Activated naive CD4-positive, alpha-beta T cell treated with anti-CD3 and anti-CD28 coated beads, Interleukin-2, amount 50 U/mL, for 16 hours (primary cell): ENCODE measurements at regions not wholly inside any gene's neighbourhood (a gene's known extent, or its start where the extent isn't known, plus 50 kb on each side); places are given as distances from the start of the nearest gene placed in this dataset.
"Not testable (repeated sequence)": the region's sequence is repeated elsewhere in the genome, so short reads cannot be mapped to it uniquely, and the experiment has no call there.

ENCODE experiments used
- DNase-seq: peaks from one replicate; pipeline ENCODE4 v3.0.0-alpha.2; 2020

DNA sequence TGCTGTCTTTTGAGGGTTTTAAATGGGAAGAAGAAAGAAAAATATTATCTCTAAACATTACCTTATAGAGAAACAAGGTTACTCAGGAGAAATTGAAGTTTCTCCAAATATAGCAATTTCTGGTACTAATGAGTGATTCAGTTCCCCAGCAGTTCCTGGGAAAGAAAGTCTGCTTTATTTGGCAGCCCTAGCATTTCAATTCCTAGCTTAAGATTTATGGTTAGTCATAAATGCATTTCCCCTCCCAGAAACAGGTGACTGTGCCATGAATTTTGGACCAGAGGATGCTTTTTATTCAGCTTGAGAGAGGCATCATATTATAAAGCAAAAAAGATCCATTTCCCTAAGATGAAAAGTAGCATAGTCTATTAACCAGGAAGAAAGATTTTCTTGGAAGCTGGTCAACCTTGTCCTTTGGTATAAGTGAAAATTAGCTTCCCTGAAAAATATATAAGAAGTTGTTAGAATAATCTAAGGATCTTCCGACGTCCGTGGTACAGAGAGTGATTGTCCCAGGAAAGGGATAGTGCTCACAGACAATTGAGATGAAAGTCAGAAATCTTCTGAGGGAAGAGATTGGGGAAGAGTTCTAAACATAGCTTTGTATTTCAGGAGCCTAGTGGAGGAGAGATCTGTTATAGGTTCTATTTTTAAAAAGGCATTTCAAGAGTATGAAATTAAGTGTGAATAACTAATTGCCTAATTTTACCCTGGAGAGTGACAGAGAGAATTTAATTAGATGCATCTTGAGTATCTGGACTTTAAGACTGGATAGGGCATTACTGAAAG, 164.9 kb downstream of the ESM1 start:
- DNase-seq, result no peak

DNA sequence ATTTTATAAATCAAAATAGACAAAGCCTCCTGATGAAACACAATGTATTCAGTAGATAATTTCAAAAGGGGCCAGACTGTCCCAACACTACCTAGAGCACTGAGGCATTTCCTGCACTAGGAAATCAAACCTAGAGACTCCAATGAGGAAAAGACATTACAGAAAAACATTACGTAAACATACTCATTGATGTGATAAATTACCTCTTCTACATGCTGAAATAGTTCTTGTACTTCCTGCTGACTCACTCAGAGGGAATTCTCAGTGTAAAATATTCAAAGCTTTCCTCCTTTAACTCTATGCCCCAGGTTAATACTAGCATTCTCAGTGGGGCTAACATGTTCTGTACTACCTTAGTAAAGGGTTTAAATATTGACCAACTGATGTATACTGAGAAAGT, 178.0 kb downstream of the ESM1 start:
- DNase-seq, result no peak

DNA sequence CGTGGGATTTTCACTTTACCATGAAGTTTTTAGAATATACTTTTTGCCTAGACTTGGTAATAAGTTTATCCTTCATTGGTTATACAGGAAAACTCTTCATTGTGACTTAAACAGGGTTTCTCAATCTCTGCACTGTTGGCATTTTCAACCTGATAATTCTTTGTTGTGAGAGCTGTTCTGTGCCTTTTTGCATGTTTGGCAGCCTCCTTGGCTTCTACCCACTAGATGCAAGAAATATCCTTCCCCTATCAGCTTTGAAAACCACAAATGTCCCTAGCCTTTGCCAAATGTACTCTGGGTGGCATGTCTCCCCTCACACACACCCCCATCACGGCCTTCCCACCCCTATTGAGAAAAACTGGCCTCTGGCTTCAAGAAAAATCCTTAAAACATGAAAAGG, 180.9 kb downstream of the ESM1 start:
- no peak for DNase-seq

DNA sequence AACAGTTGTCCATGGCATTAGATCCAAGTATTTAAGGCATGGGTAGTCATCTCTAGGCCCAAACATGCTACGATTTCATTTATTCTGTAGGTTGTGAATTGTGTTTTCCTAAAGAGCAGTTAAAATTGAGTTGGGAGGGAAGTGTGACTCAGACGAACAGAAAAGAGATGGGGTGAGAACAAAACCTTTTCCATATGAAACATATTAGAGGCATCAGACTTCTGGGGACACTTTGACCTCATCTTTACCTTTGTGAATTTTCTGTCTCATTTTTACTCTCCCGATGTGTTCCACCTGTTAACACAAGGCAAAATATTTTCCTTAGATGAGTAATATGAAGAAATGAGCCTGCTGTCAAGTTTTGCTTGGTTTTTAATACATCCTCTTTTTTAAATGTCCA, 181.3 kb downstream of the ESM1 start:
- no peak for DNase-seq

GRCh38 chr5:54803471-54804011, 181.9 kb downstream of the ESM1 start:
- no peak for DNase-seq

GRCh38 chr5:54799645-54800044, 185.7 kb downstream of the ESM1 start:
- DNase-seq, result no peak

GRCh38 chr5:54795777-54796176, 189.6 kb downstream of the ESM1 start:
- DNase-seq, result no peak

- DNase-seq, result no peak
Measured at GRCh38 chr5:54795284-54795683, 190.1 kb downstream of the ESM1 start.

DNA sequence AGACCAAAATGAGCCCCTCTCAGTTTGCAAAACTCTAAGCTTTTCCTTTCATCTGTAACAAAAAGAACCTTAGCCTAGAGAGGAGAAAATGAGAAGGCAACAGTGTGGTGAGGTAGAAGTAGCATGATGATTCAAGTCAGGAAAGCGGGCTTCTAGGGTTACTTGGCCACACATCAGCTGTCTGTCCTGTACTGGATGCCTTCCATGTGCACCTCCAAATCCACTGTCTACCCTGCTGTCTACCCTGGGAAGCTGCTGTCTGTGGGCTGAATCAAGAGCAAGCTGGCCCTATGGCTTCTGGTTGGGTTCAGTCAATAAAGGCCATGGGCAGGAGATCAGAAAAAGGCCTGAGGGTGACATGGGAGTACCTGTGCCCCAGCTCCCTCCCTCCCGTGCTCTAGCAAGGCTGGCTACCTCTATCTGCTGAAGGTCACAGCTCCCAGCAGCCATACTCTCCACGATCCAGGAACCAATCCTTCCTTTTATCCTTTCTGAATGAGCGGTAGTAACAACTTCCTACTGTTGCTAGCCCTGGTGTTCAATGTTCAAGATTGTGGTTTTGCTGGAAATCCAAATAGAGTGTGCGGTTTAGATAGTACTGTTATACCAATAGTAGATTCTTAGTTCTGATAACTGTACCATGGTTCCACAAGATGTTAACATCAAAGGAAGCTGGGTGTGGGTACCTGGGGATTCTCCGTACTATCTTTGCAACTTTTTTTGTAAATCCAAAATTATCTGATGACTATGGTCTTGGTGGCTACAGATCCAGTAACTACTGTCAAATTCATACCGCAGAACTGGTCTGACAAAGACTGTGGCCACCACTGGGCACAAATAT, 191.0 kb downstream of the ESM1 start:
- no peak for DNase-seq

- DNase-seq, result no peak
Measured at GRCh38 chr5:54793468-54794134, 191.8 kb downstream of the ESM1 start.

DNA sequence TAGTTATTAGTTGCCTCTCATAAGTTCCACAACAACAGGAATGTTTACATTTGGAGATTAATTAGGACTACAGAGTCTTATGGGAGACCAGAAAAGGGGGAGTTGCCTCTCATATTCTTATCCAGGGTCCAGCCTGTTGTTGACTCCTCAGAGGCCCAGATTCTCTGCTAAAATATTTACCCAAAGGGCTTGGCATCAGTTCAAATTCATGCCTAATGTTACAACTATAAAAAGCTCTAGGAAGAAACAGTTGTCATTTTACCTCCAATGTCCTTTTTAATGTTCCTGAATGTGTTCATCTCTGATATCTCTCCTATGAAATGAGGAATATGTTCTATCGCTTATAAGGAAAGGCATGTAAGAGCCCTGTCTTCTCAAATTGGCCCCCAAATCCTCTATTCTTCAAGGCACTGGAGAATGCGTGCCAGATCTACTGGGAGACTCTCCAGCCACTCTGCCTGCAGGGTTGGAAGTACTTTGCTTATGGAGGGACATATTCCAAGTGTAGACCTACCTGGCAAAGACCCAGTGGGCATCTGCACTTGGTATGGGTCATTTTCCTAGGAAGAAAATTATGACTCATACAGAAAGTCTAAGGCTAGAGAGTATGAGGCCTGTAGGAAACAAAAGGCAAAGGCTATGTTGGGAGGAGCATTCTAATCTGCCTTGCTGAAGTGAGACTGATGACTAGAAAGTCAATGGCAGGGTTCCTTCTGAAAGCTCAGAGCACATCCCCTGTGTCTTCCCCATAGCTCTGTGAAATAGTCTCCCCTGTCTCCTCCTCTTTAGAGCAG, 192.6 kb downstream of the ESM1 start:
- no peak for DNase-seq

DNA sequence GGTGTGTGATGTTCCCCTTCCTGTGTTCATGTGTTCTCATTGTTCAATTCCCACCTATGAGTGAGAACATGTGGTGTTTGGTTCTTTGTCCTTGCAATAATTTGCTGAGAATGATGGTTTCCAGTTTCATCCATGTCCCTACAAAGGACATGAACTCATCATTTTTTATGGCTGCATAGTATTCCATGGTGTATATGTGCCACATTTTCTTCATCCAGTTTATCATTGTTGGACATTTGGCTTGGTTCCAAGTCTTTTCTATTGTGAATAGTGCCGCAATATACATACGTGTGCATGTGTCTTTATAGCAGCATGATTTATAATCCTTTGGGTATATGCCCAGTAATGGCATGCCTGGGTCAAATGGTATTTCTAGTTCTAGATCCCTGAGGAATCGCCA, 197.5 kb downstream of the ESM1 start:
- not testable (repeated sequence) for DNase-seq

- DNase-seq, result no peak
Measured at GRCh38 chr5:54785729-54786591, 199.4 kb downstream of the ESM1 start.

DNA sequence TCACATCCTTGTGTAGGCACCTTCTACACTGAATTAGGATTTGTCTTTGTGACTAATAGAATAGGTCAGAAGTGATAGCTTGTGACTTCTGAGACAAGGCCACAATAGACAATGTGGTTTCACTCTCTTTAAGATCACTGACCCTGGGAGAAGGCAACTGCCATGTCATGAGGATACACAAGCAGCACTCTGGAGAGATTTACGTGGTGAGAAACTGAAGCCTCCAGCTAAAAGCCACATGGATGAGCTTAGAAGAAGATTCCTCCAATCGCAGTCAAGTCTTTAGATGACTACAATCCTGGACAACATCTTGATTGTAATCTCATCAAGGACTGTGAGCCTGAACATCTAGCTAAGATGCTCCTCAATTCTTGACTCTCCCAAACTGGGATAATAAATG, 206.6 kb downstream of the ESM1 start:
- DNase-seq, result no peak

GRCh38 chr5:54775645-54776044, 209.7 kb downstream of the ESM1 start:
- no peak for DNase-seq

DNA sequence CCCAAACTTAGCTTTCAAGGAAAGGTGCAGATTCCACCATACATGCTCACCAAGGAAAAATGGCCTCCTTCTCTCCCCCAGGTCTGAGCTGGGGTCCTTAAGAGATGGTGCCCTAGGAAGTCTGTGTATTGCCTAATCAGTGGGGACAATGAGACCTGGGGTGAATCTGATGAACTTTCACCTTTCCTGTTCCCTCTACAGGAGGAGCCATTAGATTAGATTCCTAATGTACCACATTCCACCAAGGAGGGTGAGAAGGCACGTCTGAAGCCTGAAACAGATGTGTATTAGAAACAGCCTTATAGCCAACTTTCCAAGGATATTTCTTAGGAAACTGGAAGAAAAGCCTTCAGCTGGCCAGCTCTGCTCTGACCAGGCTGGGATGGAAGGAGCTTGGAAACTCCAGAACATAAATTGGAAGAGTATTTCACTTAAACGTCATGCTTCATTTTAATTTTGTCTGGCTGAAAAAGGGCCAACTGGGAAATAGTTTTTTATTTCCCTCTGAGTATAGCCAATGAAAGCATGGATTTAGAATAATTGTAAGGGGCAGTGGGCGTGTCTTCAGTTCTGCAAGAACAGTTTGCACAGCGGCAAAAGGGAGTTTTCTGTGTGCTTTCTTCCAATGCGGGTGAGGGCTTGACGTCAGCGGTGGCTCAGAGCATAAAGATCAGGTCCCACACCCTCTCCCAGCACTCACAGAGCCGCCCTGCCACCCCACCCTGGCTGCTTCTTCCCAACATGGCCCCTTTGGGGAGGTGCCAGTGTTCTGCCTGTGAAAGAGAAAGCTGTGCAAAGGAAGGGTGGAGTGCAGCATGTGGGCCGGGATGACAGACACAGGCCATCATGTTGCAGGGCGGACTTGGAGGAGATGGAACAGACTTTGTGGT, 210.9 kb downstream of the ESM1 start:
- no peak for DNase-seq

DNA sequence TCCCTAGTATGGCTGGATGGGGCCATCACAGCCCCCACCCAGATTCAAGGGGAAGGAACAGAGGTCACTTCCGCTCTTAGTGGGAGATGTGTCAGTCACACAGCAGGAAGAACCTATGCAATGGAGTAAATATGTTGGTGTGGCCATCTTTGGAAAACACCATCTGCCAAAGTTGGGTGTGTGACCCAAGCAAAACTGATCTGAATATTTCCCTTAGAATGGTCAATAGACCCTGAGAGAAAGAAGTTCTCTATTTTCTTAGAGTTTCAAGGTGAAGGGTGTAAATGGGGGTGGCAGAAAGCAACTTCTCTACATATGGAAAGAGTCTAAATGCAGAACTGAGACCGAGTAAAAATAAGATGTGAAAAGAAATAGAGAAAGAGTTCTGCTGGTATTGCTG, 212.7 kb downstream of the ESM1 start:
- no peak for DNase-seq

DNA sequence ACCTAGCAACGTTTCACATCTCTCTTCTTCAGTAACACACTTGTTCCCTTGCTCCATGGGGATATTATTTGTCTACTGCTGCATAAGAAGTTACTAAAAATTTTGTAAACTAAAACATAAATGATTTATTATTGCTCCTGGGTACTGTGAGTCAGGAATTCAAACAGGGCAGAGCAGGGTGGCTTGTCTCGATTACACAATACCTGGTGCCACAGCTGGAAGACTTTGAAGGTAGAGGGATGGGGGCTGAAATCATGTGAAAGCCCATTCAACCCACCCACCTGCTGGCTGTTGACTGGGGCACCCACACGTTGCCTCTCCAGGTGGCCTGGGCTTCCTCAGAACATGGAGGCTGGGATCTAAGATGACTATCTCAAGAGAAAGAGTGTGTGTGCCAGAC, 213.2 kb downstream of the ESM1 start:
- no peak for DNase-seq

DNA sequence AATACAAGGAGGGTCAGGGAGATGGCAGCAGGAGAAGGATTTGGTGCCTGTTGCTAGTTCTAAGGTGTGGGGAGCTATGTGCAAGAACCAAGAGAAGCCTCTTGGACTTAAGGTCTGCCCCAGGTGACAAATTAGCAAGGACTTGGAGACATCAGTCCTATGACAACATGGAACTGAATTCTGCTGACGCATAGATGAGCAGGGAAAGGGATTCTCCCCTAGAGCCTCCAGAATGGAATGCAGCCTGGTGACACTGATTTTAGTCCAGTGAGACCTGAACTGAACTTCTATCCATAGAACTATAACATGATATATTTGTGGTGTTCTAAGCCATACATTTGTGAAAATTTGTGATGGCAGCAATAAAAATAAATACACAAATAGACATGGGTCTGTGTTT, 215.6 kb downstream of the ESM1 start:
- DNase-seq, result no peak

DNA sequence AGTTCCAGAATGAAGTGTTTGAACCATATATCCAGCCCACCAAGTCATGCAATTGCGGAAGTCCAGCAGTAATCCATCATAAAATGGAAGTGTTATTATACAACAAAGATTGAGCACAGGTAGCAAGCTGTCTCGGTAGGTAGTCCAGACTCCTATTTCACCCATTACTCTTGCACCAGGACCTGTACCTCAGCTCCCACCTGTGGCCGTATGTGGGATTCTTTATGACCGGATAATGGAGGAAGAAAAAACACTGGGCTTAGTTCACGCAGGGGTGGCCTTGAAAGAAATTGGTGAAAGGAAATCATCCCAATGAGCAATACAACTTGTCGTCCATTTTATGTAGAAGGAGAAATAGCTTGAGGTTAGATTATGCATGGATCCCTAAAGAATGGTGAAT, 216.3 kb downstream of the ESM1 start:
- no peak for DNase-seq

DNA sequence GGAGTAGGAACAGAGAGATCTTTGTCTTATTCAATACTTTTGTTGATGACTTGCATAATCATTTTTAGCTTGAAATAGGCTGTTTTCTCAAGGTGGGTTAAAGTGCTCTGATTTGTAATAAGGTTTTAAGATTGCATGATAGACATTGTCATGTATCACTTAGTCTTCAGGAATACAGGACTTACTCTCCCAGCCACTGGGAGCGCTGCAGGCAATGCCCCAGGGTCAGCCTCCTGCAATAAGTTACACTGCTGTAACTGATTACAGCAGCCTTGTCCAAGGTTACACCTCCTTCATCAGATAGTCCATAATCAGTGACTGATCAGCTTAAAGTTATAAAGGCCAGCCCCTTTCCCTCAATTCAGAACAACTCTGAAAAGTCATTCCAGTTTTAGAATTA, 218.6 kb downstream of the ESM1 start:
- DNase-seq, result no peak
